Activated B cell treated with CpG ODN at 0.5 μM for 24 hours (primary cell): ENCODE measurements at regions not wholly inside any gene's neighbourhood (a gene's known extent, or its start where the extent isn't known, plus 50 kb on each side); places are given as distances from the start of the nearest gene placed in this dataset.

Experiments
- ATAC-seq: fragments of 200-7000 bp; cut with Tn5 transposase; one replicate; pipeline ENCODE4 v1.10.0; 2021; ENCODE audit warnings: low read depth, mild to moderate bottlenecking, moderate library complexity
- CTCF ChIA-PET: fragments of 350-600 bp; sonication (Branson Sonifier 250); formaldehyde crosslinking; loops from one replicate; lab custom pipeline; 2021; ENCODE audit warnings: antibody characterized with exemption; lab: Charles Lee
- POLR2A ChIA-PET: fragments of 350-600 bp; sonication (Branson Sonifier 250); formaldehyde crosslinking; loops from one replicate; lab custom pipeline; 2021; ENCODE audit warnings: antibody characterized with exemption; lab: Charles Lee
- DNase-seq: peaks from one replicate; pipeline ENCODE4 v3.0.0; 2022
- H3K27ac Mint-ChIP-seq: one replicate; pipeline ENCODE4 v1.8.0; 2020; ENCODE audit warnings: mixed read lengths
- H3K27me3 Mint-ChIP-seq: one replicate; pipeline ENCODE4 v1.8.0; 2021; ENCODE audit warnings: mixed read lengths
- H3K36me3 Mint-ChIP-seq: one replicate; pipeline ENCODE4 v1.8.0; 2021; ENCODE audit warnings: low read depth, mixed read lengths
- H3K4me1 Mint-ChIP-seq: one replicate; pipeline ENCODE4 v1.8.0; 2021; ENCODE audit warnings: mixed read lengths
- H3K4me3 Mint-ChIP-seq: one replicate; pipeline ENCODE4 v1.8.0; 2020; ENCODE audit warnings: mild to moderate bottlenecking, mixed read lengths
- H3K9me3 Mint-ChIP-seq: one replicate; pipeline ENCODE4 v1.8.0; 2020; ENCODE audit warnings: mixed read lengths
- CTCF ChIP-seq: fragments of 200-600 bp; IDR thresholded peaks from one replicate; pipeline ENCODE4 v1.8.0; 2022; ENCODE audit warnings: antibody characterized with exemption, mild to moderate bottlenecking
- intact Hi-C: fragments of 100-400 bp; cut with micrococcal nuclease; formaldehyde crosslinking; loops from one replicate; pipeline ENCODE4 v1.15.1; 2024

GRCh38 chr18:11388755-11389680 is 220.4 kb upstream of the SLC35G4 start:
- H3K9me3 Mint-ChIP-seq = no peaks in the 10 kb centered on the region
- POLR2A ChIA-PET = no interaction called here
- no peak for ATAC-seq
- TF ChIP-seq CTCF = no peak
- H3K4me1 Mint-ChIP-seq = no peaks in the 10 kb centered on the region
- CTCF ChIA-PET = no interaction called here
- H3K36me3 Mint-ChIP-seq = no peaks in the 10 kb centered on the region
- no peak overlapping the region for H3K27ac Mint-ChIP-seq
- intact Hi-C loops = no loop called here
- DNase-seq = no peak
- H3K4me3 Mint-ChIP-seq = no peak overlapping the region
- no peaks in the 10 kb centered on the region for H3K27me3 Mint-ChIP-seq

DNA sequence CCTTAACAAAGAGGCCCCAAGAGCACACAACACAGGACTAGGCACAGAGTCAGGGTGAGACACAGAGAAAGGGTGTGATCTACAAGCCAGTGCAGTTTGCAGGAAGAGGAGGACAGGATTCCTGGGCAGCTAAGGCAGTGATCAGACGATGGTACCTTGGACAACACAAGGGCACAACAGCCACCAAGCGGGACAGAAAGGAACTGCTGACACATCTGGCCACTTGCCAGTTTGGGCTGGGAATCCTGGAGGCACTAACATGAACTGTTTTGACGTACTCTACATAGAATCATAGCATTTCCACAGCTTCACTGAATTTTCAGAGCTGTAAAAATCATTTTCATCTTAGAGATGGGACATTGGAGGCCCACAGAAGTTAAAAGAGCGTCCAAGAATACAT is 221.5 kb upstream of the SLC35G4 start:
- Mint-ChIP-seq H3K36me3 (no peaks in the 10 kb centered on the region), H3K9me3 (no peaks in the 10 kb centered on the region), H3K4me3 (no peak overlapping the region), H3K4me1 (no peaks in the 10 kb centered on the region), H3K27ac (no peak overlapping the region), H3K27me3 (no peaks in the 10 kb centered on the region)
- DNase-seq (no peak), ATAC-seq (no peak)
- POLR2A ChIA-PET = no interaction called here
- intact Hi-C loops = no loop called here
- TF ChIP-seq CTCF = no peak
- CTCF ChIA-PET = no interaction called here

- H3K4me1 Mint-ChIP-seq = no peaks in the 10 kb centered on the region
- no peak overlapping the region for H3K27ac Mint-ChIP-seq
- DNase-seq = no peak
- intact Hi-C loops = no loop called here
- no peaks in the 10 kb centered on the region for H3K36me3 Mint-ChIP-seq
- ATAC-seq = no peak
- TF ChIP-seq CTCF = no peak
- no peak overlapping the region for H3K4me3 Mint-ChIP-seq
- no peaks in the 10 kb centered on the region for H3K9me3 Mint-ChIP-seq
- H3K27me3 Mint-ChIP-seq = no peaks in the 10 kb centered on the region
- ChIA-PET POLR2A (no interaction called here), CTCF (no interaction called here)
Measured at GRCh38 chr18:11383381-11383780, 226.0 kb upstream of the SLC35G4 start.

DNA sequence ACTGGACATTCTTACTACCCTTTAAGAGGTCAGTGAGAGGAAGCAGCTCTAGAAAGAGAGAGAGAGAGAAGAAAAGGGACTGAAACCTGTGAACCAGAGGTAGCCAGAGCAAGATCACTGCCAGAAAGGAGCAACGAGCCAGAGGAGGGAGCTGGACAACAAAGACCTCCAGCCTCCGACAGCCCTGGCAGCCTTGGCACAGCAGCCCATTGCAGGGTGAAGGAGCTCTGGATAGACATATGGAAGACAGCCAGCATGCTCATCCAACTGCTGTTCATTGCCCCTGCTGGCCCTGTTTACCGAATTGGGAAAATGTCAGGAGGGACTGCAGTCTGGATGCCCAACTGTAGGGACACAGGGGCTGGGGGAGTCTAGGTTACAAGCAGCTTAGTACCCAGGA is 228.4 kb upstream of the SLC35G4 start:
- H3K27me3 Mint-ChIP-seq = no peaks in the 10 kb centered on the region
- no peak overlapping the region for H3K4me3 Mint-ChIP-seq
- no peaks in the 10 kb centered on the region for H3K36me3 Mint-ChIP-seq
- DNase-seq = no peak
- ChIA-PET CTCF (no interaction called here), POLR2A (no interaction called here)
- no peaks in the 10 kb centered on the region for H3K4me1 Mint-ChIP-seq
- H3K27ac Mint-ChIP-seq = no peak overlapping the region
- no peaks in the 10 kb centered on the region for H3K9me3 Mint-ChIP-seq
- TF ChIP-seq CTCF = no peak
- no peak for ATAC-seq
- intact Hi-C loops = no loop called here

GRCh38 chr18:11379660-11380059 is 229.7 kb upstream of the SLC35G4 start:
- TF ChIP-seq CTCF = no peak
- Mint-ChIP-seq H3K4me3 (no peak overlapping the region), H3K4me1 (no peaks in the 10 kb centered on the region), H3K27me3 (no peaks in the 10 kb centered on the region), H3K9me3 (no peaks in the 10 kb centered on the region), H3K36me3 (no peaks in the 10 kb centered on the region), H3K27ac (no peak overlapping the region)
- no peak for ATAC-seq
- ChIA-PET POLR2A (no interaction called here), CTCF (no interaction called here)
- intact Hi-C loops = no loop called here
- no peak for DNase-seq
